ENCODE measurements at regions not wholly inside any gene's neighbourhood (a gene's known extent, or its start where the extent isn't known, plus 50 kb on each side); places are given as distances from the start of the nearest gene placed in this dataset.

DNA sequence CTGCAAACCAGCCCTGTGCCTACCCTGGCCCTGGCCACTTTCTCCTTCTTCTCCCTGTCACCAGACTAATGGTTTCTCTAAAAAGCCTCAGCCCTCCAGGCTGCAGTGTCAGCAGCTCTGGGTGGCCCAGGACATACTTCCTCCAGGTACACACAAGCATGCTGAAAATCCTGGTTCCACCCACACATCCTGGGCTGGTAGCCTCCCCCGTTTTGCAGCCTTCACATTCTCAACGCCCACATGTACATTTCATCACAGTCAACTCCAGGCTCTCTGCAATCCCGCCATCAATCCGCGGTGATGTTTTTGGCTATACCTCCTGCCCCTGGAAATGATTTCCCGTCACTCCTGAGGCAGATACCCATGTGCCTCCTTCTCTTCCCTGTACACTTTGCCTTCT, 59.4 kb downstream of the MAGEF1 start:
- TF ChIP-seq, protein P1, sequence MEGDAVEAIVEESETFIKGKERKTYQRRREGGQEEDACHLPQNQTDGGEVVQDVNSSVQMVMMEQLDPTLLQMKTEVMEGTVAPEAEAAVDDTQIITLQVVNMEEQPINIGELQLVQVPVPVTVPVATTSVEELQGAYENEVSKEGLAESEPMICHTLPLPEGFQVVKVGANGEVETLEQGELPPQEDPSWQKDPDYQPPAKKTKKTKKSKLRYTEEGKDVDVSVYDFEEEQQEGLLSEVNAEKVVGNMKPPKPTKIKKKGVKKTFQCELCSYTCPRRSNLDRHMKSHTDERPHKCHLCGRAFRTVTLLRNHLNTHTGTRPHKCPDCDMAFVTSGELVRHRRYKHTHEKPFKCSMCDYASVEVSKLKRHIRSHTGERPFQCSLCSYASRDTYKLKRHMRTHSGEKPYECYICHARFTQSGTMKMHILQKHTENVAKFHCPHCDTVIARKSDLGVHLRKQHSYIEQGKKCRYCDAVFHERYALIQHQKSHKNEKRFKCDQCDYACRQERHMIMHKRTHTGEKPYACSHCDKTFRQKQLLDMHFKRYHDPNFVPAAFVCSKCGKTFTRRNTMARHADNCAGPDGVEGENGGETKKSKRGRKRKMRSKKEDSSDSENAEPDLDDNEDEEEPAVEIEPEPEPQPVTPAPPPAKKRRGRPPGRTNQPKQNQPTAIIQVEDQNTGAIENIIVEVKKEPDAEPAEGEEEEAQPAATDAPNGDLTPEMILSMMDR (IDR thresholded peaks at IDR 0.05): no peak
- TF ChIP-seq POLR2AphosphoS5 (IDR thresholded peaks at IDR 0.05) (no peak), POLR2A (IDR thresholded peaks at IDR 0.05) (no peak), EP300 (IDR thresholded peaks at IDR 0.05; ENCODE audit: low read depth) (no peak)

All from transverse colon (tissue), 4 donors.